Ascending aorta (tissue), 2 donors: ENCODE measurements at regions not wholly inside any gene's neighbourhood (a gene's known extent, or its start where the extent isn't known, plus 50 kb on each side); places are given as distances from the start of the nearest gene placed in this dataset.

ENCODE experiments used
- DNase-seq, 2 donors: peaks; one replicate each; pipeline ENCODE4 v3.0.0-alpha.2; 2019; ENCODE audit warnings: low spot score in 2 of 2
- H3K27ac ChIP-seq, 2 donors: fragments of 200-600 bp; sonication (generic); one replicate each; pipeline ENCODE4 v1.5.1; 2016 to 2017; ENCODE audit warnings: mild to moderate bottlenecking in 1 of 2
- H3K27me3 ChIP-seq: fragments of 200-600 bp; sonication (generic); one replicate; pipeline ENCODE4 v1.5.1; 2017
- H3K36me3 ChIP-seq, 2 donors: fragments of 200-600 bp; sonication (generic); one replicate each; pipeline ENCODE4 v1.5.1; 2016
- H3K4me1 ChIP-seq, 2 donors: fragments of 200-600 bp; sonication (generic); one replicate each; pipeline ENCODE4 v1.5.1; 2016 to 2017; ENCODE audit warnings: mild to moderate bottlenecking in 1 of 2
- H3K4me3 ChIP-seq, 2 donors: fragments of 200-600 bp; sonication (generic); one replicate each; pipeline ENCODE4 v1.5.1; 2016 to 2017; ENCODE audit warnings: mild to moderate bottlenecking in 1 of 2
- H3K9me3 ChIP-seq, 2 donors: fragments of 200-600 bp; sonication (generic); one replicate each; pipeline ENCODE4 v1.5.1; 2016
- intact Hi-C: fragments of 100-400 bp; cut with DNase I; formaldehyde crosslinking; loops from one replicate; pipeline ENCODE4 v1.15.1; 2023
- TF ChIP-seq, protein P1 (sequence below), 3 experiments: fragments of 200-600 bp in 2 of 3; fragments of 450-650 bp in 1 of 3; sonication (generic) in 2 of 3; IDR thresholded peaks; one replicate each; pipeline ENCODE4 v1.5.1; 2016 to 2019; ENCODE audit warnings: antibody characterized with exemption in 3 of 3, mild to moderate bottlenecking in 1 of 3, moderate library complexity in 1 of 3

DNA sequence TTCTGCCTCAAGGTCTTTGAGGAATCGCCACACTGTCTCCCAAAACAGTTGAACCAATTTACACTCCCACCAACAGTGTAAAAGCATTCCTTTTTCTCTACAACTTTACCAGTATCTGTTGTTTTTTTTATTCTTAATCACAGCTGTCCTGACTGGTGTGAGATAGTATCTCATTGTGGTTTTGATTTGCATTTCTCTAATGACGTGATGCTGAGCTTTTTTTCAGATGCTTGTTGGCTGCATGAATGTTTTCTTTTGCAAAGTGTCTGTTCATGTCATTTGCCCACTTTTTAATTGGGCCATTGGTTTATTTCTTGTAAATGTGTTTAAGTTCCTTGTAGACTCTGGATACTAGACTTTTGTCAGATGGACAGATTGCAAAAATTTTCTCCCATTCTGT, 400.0 kb downstream of the DEPDC1B start:
- Histone ChIP-seq H3K4me3 (no peak overlapping the region), H3K9me3 (peaks cover 0 to 4% of the 10 kb centered on the region in 2 donors), H3K4me1 (no peaks in the 10 kb centered on the region), H3K36me3 (no peaks in the 10 kb centered on the region), H3K27ac (no peak overlapping the region), H3K27me3 (no peaks in the 10 kb centered on the region)
- TF ChIP-seq, protein P1, sequence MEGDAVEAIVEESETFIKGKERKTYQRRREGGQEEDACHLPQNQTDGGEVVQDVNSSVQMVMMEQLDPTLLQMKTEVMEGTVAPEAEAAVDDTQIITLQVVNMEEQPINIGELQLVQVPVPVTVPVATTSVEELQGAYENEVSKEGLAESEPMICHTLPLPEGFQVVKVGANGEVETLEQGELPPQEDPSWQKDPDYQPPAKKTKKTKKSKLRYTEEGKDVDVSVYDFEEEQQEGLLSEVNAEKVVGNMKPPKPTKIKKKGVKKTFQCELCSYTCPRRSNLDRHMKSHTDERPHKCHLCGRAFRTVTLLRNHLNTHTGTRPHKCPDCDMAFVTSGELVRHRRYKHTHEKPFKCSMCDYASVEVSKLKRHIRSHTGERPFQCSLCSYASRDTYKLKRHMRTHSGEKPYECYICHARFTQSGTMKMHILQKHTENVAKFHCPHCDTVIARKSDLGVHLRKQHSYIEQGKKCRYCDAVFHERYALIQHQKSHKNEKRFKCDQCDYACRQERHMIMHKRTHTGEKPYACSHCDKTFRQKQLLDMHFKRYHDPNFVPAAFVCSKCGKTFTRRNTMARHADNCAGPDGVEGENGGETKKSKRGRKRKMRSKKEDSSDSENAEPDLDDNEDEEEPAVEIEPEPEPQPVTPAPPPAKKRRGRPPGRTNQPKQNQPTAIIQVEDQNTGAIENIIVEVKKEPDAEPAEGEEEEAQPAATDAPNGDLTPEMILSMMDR (IDR thresholded peaks at IDR 0.05): no peak
- no peak for DNase-seq
- intact Hi-C loops: loop anchor here (10.0 kb wide), 1 partner anchor 285 kb away; no protein-coding TSS in a partner anchor

DNA sequence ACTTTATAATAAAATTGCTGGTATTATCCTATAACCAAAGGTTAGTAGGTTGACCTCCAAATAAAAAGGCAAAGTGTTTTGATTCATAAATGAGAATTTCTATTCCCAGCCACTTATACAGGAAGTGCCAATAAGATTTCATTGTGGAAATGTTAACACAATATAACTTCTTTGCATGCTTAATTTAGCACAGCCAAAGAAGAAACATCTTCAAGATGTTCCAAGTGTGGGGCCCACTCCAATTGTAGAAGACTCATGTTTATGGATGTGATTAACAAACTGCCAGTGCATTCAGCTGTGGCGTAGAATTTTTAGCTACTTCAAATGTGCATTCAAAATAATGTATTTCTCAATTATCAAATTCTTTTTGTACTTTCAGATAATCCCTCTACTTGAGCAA, 402.3 kb downstream of the DEPDC1B start:
- TF ChIP-seq, protein P1 (IDR thresholded peaks at IDR 0.05): no peak
- no peaks in the 10 kb centered on the region for H3K4me1 ChIP-seq
- no peak overlapping the region for H3K27ac ChIP-seq
- DNase-seq: no peak
- peaks cover 0 to 4% of the 10 kb centered on the region in 2 donors for H3K9me3 ChIP-seq
- intact Hi-C loops: loop anchor here (10.0 kb wide), 1 partner anchor 287 kb away; no protein-coding TSS in a partner anchor
- H3K27me3 ChIP-seq: no peaks in the 10 kb centered on the region
- H3K4me3 ChIP-seq: no peak overlapping the region
- no peaks in the 10 kb centered on the region for H3K36me3 ChIP-seq

DNA sequence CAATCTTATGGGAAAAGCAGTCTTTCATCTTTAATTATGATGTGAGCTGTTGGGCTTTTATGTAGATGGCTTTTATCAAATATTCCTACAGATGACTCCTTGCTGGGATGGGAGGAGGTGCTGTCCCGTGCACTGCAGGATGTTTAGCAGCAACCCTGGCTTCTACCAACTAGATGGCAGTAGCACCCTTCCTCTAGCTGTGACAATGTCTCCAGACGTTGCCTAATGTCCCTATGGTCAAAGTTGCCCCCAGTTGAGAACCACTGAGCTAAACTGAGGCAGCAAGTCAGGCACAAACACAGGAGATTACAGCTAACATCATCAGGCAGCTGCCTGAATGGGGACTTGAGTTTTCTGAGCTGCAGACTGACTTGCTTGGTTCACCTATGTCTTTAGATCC, 401.9 kb upstream of the PDE4D start:
- no peak overlapping the region for H3K4me3 ChIP-seq
- H3K4me1 ChIP-seq: no peaks in the 10 kb centered on the region
- no peak overlapping the region for H3K27ac ChIP-seq
- peaks cover 0 to 4% of the 10 kb centered on the region in 2 donors for H3K9me3 ChIP-seq
- intact Hi-C loops: loop anchor here (10.0 kb wide), 1 partner anchor 289 kb away; no protein-coding TSS in a partner anchor
- TF ChIP-seq, protein P1 (IDR thresholded peaks at IDR 0.05): peak in 2 of 3 experiments; percentile 32 to 48
- no peaks in the 10 kb centered on the region for H3K36me3 ChIP-seq
- no peaks in the 10 kb centered on the region for H3K27me3 ChIP-seq
- no peak for DNase-seq

DNA sequence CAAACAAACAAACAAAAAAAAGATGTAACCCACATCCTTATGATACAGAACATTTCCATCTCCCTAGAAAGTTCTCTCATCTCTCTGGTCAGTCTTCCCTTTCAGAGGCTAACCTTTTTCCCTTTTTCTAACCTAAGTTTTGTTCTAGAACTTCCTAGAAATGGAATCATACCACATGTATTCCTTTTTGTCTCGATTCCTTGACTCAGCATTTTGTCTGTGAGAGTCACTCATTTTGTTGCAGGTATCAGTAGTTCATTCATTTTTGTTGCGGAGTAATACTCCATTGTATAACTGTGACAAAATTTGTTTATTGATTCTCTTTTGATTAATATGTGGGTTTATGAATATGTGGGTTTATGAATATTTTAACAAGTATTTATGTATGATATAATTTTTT, 400.0 kb upstream of the PDE4D start:
- H3K27me3 ChIP-seq: no peaks in the 10 kb centered on the region
- H3K4me1 ChIP-seq: no peaks in the 10 kb centered on the region
- DNase-seq: no peak
- H3K9me3 ChIP-seq: no peaks in the 10 kb centered on the region
- no peaks in the 10 kb centered on the region for H3K36me3 ChIP-seq
- TF ChIP-seq, protein P1 (IDR thresholded peaks at IDR 0.05): no peak
- intact Hi-C loops: loop anchor here (10.0 kb wide), 1 partner anchor 291 kb away; no protein-coding TSS in a partner anchor
- no peak overlapping the region for H3K27ac ChIP-seq
- H3K4me3 ChIP-seq: no peak overlapping the region

DNA sequence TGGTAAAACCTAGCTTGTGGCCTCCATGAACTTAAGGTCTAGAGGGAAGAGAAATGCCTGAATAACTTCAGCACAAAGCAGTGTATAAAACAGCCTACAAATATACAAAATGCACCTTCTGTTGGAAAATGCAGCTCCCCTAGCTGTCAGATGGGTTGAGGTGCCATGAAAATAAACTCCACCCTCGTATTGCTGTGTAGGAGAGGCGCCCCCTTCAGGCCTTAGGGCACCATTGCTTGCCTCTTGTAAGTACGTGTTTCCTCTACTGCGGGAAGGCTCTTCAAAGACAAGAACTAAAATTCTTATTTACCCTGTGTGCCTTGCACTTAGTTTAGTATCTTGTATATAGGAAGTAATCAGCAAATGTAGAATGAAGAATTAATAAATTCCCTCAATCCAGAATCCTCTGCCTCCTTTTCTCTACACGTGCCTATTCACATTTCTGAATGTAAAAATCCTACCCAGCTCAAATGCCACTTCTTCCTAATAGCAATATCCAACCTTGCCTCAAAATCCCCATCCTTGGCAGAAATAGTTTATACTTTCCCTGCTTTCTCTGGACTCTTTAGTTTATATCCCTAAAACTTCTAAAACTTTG, 393.7 kb upstream of the PDE4D start:
- Histone ChIP-seq H3K4me1 (no peaks in the 10 kb centered on the region), H3K36me3 (no peaks in the 10 kb centered on the region), H3K4me3 (no peak overlapping the region), H3K27me3 (no peaks in the 10 kb centered on the region), H3K9me3 (no peaks in the 10 kb centered on the region), H3K27ac (no peak overlapping the region)
- TF ChIP-seq, protein P1 (IDR thresholded peaks at IDR 0.05): peak; percentile 7 to 24 (median 21)
- DNase-seq: no peak
- intact Hi-C loops: loop anchor here (10.0 kb wide), 1 partner anchor 472 kb away; no protein-coding TSS in a partner anchor
